A673 (cell line): ENCODE measurements at regions not wholly inside any gene's neighbourhood (a gene's known extent, or its start where the extent isn't known, plus 50 kb on each side); places are given as distances from the start of the nearest gene placed in this dataset.

Experiments
- BruUV-seq: library from RNA; stranded (reverse); fragments of 400-500 nt; replicated peaks from 2 replicates; lab custom pipeline; 2021; lab: Mats Ljungman, UMichigan
- CTCF ChIA-PET: fragments of 300-600 bp; sonication (Branson Sonifier 250); formaldehyde crosslinking; loops from one replicate; lab custom pipeline; 2022; ENCODE audit warnings: antibody characterized with exemption; lab: Charles Lee
- POLR2A ChIA-PET: fragments of 300-600 bp; sonication (Branson Sonifier 250); formaldehyde crosslinking; loops from one replicate; lab custom pipeline; 2022; ENCODE audit warnings: antibody characterized with exemption; ENCODE audit not compliant: low non-redundant PET; lab: Charles Lee
- DNase-seq: peaks from one replicate; pipeline ENCODE4 v3.0.0-alpha.2; 2015; ENCODE audit warnings: low spot score
- H3K27ac ChIP-seq: fragments of 200-600 bp; sonication (generic); 2 replicates; pipeline ENCODE4 v1.5.1; 2016; ENCODE audit warnings: mixed run types, low read depth, mild to moderate bottlenecking, mixed read lengths, antibody characterized with exemption, low read length; ENCODE audit not compliant: poor library complexity, severe bottlenecking
- H3K27me3 ChIP-seq: fragments of 200-600 bp; sonication (generic); replicated peaks from 2 replicates; pipeline ENCODE4 v1.6.1; 2017; ENCODE audit warnings: mixed run types, low read depth, mild to moderate bottlenecking, mixed read lengths, antibody characterized with exemption, low read length; ENCODE audit not compliant: insufficient read depth, poor library complexity
- H3K36me3 ChIP-seq: fragments of 200-600 bp; sonication (generic); 2 replicates; pipeline ENCODE4 v1.6.1; 2016; ENCODE audit warnings: mixed run types, mild to moderate bottlenecking, mixed read lengths, antibody characterized with exemption, low read length; ENCODE audit not compliant: insufficient read depth, poor library complexity, severe bottlenecking
- H3K4me1 ChIP-seq: fragments of 200-600 bp; sonication (generic); 2 replicates; pipeline ENCODE4 v1.6.1; 2017; ENCODE audit warnings: mixed run types, mild to moderate bottlenecking, mixed read lengths, antibody characterized with exemption, low read length; ENCODE audit not compliant: insufficient read depth, poor library complexity, severe bottlenecking
- H3K4me3 ChIP-seq: fragments of 200-600 bp; sonication (generic); 2 replicates; pipeline ENCODE4 v1.5.1; 2016; ENCODE audit warnings: low read depth, mixed run types, mild to moderate bottlenecking, mixed read lengths, low read length; ENCODE audit not compliant: poor library complexity, severe bottlenecking
- H3K9me3 ChIP-seq: fragments of 200-600 bp; sonication (generic); 2 replicates; pipeline ENCODE4 v1.6.1; 2016; ENCODE audit warnings: mixed run types, low read depth, mild to moderate bottlenecking, mixed read lengths, antibody characterized with exemption, low read length; ENCODE audit not compliant: poor library complexity, severe bottlenecking
- EZH2 ChIP-seq: fragments of 200-600 bp; sonication (generic); IDR thresholded peaks from 2 replicates; pipeline ENCODE4 v1.6.1; 2017; ENCODE audit warnings: borderline replicate concordance, low read depth, mild to moderate bottlenecking, mixed read lengths, antibody characterized with exemption, low read length; ENCODE audit not compliant: poor library complexity, severe bottlenecking
- intact Hi-C: fragments of 100-400 bp; cut with micrococcal nuclease; formaldehyde crosslinking; loops from one replicate; pipeline ENCODE4 v1.10.0; 2022; ENCODE audit not compliant: unreplicated experiment
- TF ChIP-seq, protein P1 (sequence below): fragments of 300-800, 200-600 bp; sonication (generic); conservative IDR thresholded peaks from 2 replicates; pipeline ENCODE4 v1.5.1; 2017; ENCODE audit warnings: low read depth, mild to moderate bottlenecking, antibody characterized with exemption, low read length, moderate library complexity, mixed read lengths

DNA sequence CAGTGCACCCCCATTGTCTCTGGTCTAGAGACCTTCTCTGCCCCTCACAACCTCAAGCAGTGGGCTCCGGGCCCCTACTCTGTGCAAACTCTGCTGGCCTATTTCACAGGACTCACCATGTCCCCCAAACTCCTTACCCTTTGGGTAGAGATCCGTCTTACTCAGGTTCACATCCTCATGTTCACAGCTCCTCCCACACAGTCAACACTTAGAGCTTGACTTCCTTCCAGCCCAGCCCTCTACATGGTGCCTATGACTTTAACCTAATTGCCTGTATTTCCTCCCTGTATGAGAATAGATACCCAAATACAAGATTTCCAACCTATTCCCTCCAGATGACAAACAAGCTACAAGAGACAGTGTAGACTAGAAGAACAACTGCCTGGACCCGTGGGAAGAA is 528.6 kb upstream of the JARID2 start:
- POLR2A ChIA-PET, result no interaction called here
- TF ChIP-seq, protein P1, sequence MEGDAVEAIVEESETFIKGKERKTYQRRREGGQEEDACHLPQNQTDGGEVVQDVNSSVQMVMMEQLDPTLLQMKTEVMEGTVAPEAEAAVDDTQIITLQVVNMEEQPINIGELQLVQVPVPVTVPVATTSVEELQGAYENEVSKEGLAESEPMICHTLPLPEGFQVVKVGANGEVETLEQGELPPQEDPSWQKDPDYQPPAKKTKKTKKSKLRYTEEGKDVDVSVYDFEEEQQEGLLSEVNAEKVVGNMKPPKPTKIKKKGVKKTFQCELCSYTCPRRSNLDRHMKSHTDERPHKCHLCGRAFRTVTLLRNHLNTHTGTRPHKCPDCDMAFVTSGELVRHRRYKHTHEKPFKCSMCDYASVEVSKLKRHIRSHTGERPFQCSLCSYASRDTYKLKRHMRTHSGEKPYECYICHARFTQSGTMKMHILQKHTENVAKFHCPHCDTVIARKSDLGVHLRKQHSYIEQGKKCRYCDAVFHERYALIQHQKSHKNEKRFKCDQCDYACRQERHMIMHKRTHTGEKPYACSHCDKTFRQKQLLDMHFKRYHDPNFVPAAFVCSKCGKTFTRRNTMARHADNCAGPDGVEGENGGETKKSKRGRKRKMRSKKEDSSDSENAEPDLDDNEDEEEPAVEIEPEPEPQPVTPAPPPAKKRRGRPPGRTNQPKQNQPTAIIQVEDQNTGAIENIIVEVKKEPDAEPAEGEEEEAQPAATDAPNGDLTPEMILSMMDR, result no peak
- TF ChIP-seq EZH2, result no peak
- Histone ChIP-seq H3K27ac (no peak overlapping the region), H3K9me3 (no peaks in the 10 kb centered on the region), H3K27me3 (no peaks in the 10 kb centered on the region), H3K4me3 (no peak overlapping the region), H3K4me1 (peaks cover 13% of the 10 kb centered on the region), H3K36me3 (no peaks in the 10 kb centered on the region)
- BruUV-seq, result no TSS peak
- CTCF ChIA-PET, result no interaction called here
- intact Hi-C loops, result no loop called here
- no peak for DNase-seq

DNA sequence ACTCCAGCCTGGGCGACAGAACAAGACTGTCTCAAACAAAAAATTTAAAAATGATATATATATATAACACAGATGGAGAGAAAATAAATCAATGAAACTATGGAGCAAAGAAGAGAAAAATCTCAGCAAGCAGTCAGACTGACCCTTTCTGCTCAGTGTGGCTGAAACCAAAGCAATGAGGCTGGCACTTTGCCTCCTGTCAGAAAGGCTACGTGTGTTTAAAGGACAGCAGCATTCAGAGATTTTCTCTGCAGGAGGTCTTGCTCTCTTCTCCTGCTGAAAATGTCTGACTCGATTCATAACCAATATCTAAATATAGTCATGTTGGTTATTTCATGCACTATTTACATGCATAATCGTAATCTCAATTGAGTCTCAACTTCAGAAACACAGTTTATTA is 527.0 kb upstream of the JARID2 start:
- ChIA-PET CTCF (no interaction called here), POLR2A (no interaction called here)
- BruUV-seq, result no TSS peak
- TF ChIP-seq, protein P1, result no peak
- TF ChIP-seq EZH2, result no peak
- Histone ChIP-seq H3K27ac (no peak overlapping the region), H3K4me1 (peaks cover 9% of the 10 kb centered on the region), H3K9me3 (no peaks in the 10 kb centered on the region), H3K36me3 (no peaks in the 10 kb centered on the region), H3K27me3 (no peaks in the 10 kb centered on the region), H3K4me3 (no peak overlapping the region)
- intact Hi-C loops, result no loop called here
- DNase-seq, result no peak

DNA sequence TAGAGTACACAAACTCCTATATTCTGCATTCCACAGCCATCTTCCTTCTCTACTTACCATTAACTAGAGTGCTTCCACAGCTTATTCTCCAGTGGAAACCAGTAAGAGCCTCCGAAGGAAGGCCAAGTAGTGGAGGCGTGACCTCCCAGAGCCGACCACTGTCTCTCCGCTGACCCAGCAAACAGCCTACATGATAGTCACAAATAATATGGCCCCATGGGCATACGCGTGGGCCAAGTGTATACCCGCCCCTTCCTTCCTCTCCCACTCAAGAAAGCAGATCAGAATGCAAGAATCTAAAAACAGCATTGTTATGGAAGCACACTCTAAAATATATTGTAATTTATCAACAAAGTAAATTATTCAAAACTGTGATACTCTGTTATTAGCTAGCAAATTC is 526.6 kb upstream of the JARID2 start:
- CTCF ChIA-PET, result no interaction called here
- no TSS peak for BruUV-seq

More for the DNA sequence above, 526.6 kb upstream of the JARID2 start:
- TF ChIP-seq, protein P1, result no peak
- TF ChIP-seq EZH2, result no peak
- peaks cover 9% of the 10 kb centered on the region for H3K4me1 ChIP-seq
- POLR2A ChIA-PET, result no interaction called here
- no peak for DNase-seq
- no peak overlapping the region for H3K27ac ChIP-seq
- no peaks in the 10 kb centered on the region for H3K9me3 ChIP-seq
- intact Hi-C loops, result no loop called here
- H3K27me3 ChIP-seq, result no peaks in the 10 kb centered on the region
- no peak overlapping the region for H3K4me3 ChIP-seq
- no peaks in the 10 kb centered on the region for H3K36me3 ChIP-seq
